Osteocyte (in vitro differentiated cells): ENCODE measurements at regions not wholly inside any gene's neighbourhood (a gene's known extent, or its start where the extent isn't known, plus 50 kb on each side); places are given as distances from the start of the nearest gene placed in this dataset.

Experiments
- DNase-seq: peaks from one replicate; pipeline ENCODE4 v3.0.0; 2021; ENCODE audit warnings: mixed read lengths; ENCODE audit not compliant: unreplicated experiment; ENCODE audit errors: extremely low spot score
- H3K27ac Mint-ChIP-seq: one replicate; pipeline ENCODE4 v1.8.0; 2021; ENCODE audit warnings: mild to moderate bottlenecking, mixed read lengths; ENCODE audit not compliant: unreplicated experiment
- H3K27me3 Mint-ChIP-seq: one replicate; pipeline ENCODE4 v1.8.0; 2021; ENCODE audit warnings: mixed read lengths; ENCODE audit not compliant: unreplicated experiment
- H3K36me3 Mint-ChIP-seq: one replicate; pipeline ENCODE4 v1.8.0; 2021; ENCODE audit warnings: mixed read lengths; ENCODE audit not compliant: unreplicated experiment
- H3K4me1 Mint-ChIP-seq: one replicate; pipeline ENCODE4 v1.8.0; 2021; ENCODE audit warnings: mixed read lengths; ENCODE audit not compliant: unreplicated experiment
- H3K4me3 Mint-ChIP-seq: one replicate; pipeline ENCODE4 v1.8.0; 2021; ENCODE audit warnings: mild to moderate bottlenecking, moderate library complexity, mixed read lengths; ENCODE audit not compliant: unreplicated experiment
- H3K9me3 Mint-ChIP-seq: one replicate; pipeline ENCODE4 v1.8.0; 2021; ENCODE audit warnings: mixed read lengths; ENCODE audit not compliant: unreplicated experiment
- TF ChIP-seq, protein P1 (sequence below): fragments of 200-600 bp; sonication (generic); IDR thresholded peaks from 2 replicates; pipeline ENCODE4 v1.5.0; 2021; ENCODE audit warnings: antibody characterized with exemption, mild to moderate bottlenecking, moderate library complexity

DNA sequence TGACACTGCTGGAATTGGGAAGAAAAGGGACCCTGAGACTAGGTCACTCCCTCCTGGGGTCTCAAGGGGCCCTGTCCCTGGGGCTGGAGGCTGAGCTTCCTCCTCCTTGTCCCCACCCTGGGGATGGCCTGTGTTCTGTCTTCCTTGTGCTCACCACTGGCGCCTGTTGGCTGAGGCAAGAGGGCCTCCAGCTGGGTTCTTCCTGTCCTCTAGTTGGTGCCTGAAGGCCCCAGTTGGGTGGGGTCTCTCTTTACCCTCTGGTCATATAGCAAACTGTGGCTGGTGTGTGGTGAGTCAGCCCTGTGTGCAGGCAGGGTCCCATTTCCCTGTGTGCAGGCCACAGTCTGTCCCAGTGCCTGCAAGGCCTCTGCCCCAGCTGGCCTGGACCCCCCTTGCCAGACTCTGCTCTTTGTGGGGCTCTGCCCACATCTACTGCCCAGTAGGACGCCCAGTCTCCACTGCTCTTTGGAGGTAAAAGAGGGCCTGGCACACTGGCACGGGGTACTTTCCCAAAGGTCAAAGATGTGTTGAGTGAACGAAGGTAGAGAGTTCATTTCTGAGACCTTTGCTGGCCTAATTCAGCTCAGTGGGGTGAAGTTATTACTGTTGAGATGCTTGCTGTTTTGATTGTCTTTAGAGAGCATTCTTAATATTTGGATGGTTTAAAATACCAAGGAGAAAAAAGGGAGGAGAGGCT is 55.1 kb upstream of the CLDN5 start:
- no peaks in the 10 kb centered on the region for H3K36me3 Mint-ChIP-seq
- no peaks in the 10 kb centered on the region for H3K9me3 Mint-ChIP-seq
- DNase-seq: no peak
- H3K4me1 Mint-ChIP-seq: peaks cover 39% of the 10 kb centered on the region
- no peak overlapping the region for H3K4me3 Mint-ChIP-seq
- TF ChIP-seq, protein P1, sequence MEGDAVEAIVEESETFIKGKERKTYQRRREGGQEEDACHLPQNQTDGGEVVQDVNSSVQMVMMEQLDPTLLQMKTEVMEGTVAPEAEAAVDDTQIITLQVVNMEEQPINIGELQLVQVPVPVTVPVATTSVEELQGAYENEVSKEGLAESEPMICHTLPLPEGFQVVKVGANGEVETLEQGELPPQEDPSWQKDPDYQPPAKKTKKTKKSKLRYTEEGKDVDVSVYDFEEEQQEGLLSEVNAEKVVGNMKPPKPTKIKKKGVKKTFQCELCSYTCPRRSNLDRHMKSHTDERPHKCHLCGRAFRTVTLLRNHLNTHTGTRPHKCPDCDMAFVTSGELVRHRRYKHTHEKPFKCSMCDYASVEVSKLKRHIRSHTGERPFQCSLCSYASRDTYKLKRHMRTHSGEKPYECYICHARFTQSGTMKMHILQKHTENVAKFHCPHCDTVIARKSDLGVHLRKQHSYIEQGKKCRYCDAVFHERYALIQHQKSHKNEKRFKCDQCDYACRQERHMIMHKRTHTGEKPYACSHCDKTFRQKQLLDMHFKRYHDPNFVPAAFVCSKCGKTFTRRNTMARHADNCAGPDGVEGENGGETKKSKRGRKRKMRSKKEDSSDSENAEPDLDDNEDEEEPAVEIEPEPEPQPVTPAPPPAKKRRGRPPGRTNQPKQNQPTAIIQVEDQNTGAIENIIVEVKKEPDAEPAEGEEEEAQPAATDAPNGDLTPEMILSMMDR: no peak
- H3K27ac Mint-ChIP-seq: peak overlapping the region; percentile 81
- H3K27me3 Mint-ChIP-seq: no peaks in the 10 kb centered on the region

DNA sequence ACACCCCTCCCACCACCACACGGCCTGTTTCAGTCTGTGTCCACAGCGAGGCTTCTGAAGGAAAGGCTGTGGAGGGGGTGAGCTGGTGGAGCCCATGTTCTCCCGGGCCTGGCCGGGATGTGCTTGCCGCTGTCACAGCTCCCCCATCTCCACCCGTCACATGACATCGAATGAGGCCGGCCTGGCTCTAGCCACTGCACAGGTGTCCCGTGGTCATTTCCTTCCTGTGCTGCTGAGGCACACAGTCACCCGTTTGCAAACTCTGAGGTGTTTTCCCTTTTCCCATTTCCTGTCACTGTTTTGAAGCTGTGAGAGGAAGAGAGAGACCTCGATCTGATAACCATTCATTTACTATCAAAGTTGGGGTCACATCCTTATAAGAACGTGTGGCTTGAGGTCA is 55.7 kb upstream of the CLDN5 start:
- no peak overlapping the region for H3K4me3 Mint-ChIP-seq
- H3K9me3 Mint-ChIP-seq: no peaks in the 10 kb centered on the region
- H3K36me3 Mint-ChIP-seq: no peaks in the 10 kb centered on the region
- peaks cover 39% of the 10 kb centered on the region for H3K4me1 Mint-ChIP-seq
- TF ChIP-seq, protein P1: no peak
- no peaks in the 10 kb centered on the region for H3K27me3 Mint-ChIP-seq
- DNase-seq: no peak
- no peak overlapping the region for H3K27ac Mint-ChIP-seq

DNA sequence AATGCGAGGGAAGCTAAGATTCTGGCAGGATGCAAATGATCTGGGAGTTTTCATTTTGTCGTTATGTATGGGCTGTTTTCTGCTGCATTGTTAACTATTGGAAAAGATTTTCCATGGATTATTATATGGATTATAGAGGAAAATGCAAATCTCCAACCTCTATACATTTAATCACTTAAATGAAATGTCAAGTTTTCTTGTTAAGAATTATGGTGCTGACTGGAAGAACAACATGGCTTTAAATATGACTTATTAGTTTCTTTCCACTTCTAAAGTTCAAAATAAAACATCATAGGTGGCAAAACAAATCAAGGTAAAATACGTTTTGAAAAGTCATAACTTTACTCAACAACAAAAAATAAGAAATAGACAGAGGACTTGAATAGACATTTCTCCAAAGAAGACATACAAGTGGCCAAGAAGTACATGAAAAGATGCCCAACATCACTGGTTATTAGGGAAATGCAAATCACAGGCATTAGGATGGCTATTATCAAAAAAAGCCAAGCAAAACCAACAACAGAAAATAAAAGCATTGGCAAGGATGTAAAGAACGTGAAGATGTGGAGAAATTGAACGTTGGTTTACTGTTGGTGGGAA is 56.2 kb upstream of the CLDN5 start:
- Mint-ChIP-seq H3K36me3 (no peaks in the 10 kb centered on the region), H3K27ac (no peak overlapping the region)

DNA sequence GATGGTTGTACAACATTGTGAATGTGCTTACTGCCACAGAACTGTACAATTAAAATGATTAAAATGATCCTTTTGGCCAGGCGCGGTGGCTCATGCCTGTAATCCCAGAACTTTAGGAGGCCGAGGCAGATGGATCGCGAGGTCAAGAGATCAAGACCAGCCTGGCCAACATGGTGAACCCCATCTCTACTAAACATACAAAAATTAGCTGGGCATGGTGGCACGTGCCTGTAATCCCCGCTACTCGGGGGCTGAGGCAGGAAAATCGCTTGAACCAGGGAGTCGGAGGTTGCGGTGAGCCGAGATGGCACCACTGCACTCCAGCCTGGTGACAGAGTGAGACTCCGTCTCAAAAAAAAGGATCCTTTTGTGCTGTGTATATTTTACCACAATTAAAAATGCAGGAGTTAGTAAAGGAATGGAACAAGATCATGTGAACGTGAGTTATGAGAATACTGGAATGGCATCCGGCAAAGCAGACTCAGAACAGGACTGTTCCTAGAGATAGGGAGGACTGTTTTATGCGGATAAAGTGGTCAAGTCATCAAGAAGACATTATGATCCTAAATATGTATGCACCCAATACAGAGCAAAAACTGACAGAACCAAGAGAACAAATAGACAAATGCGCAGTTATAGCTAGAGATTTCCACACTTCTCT is 58.0 kb upstream of the CLDN5 start:
- Mint-ChIP-seq H3K27me3 (no peaks in the 10 kb centered on the region), H3K36me3 (no peaks in the 10 kb centered on the region), H3K27ac (no peak overlapping the region), H3K4me1 (peaks cover 30% of the 10 kb centered on the region), H3K4me3 (no peak overlapping the region), H3K9me3 (no peaks in the 10 kb centered on the region)
- TF ChIP-seq, protein P1: no peak
- no peak for DNase-seq

More for the DNA sequence above, 56.2 kb upstream of the CLDN5 start:
- H3K4me3 Mint-ChIP-seq: no peak overlapping the region
- no peak for DNase-seq
- no peaks in the 10 kb centered on the region for H3K9me3 Mint-ChIP-seq
- TF ChIP-seq, protein P1: no peak
- H3K4me1 Mint-ChIP-seq: peaks cover 39% of the 10 kb centered on the region
- no peaks in the 10 kb centered on the region for H3K27me3 Mint-ChIP-seq
